HEK293T (cell line): ENCODE measurements at regions not wholly inside any gene's neighbourhood (a gene's known extent, or its start where the extent isn't known, plus 50 kb on each side); places are given as distances from the start of the nearest gene placed in this dataset.
"Not testable (repeated sequence)": the region's sequence is repeated elsewhere in the genome, so short reads cannot be mapped to it uniquely, and the experiment has no call there.

Experiments used
- CTCF ChIA-PET: fragments of 350-600 bp; formaldehyde crosslinking; extraction: SDS; loops from one replicate; lab custom pipeline; 2021; ENCODE audit warnings: antibody characterized with exemption, inconsistent platforms; lab: Yijun Ruan, JAX
- POLR2A ChIA-PET: fragments of 350-600 bp; formaldehyde crosslinking; extraction: SDS; loops from one replicate; lab custom pipeline; 2020; ENCODE audit warnings: antibody characterized with exemption, inconsistent platforms; lab: Yijun Ruan, JAX
- DNase-seq: peaks from one replicate; pipeline ENCODE4 v3.0.0; 2012; ENCODE audit warnings: mixed read lengths; ENCODE audit errors: extremely low spot score
- ARNT ChIP-seq: fragments of 450-650 bp; IDR thresholded peaks from 2 replicates; pipeline ENCODE4 v1.6.1; 2017; ENCODE audit warnings: mild to moderate bottlenecking
- BHLHE40 ChIP-seq: fragments of 450-650 bp; IDR thresholded peaks from 2 replicates; pipeline ENCODE4 v1.6.1; 2016; ENCODE audit warnings: mild to moderate bottlenecking, moderate library complexity, borderline replicate concordance
- CTBP1 ChIP-seq: fragments of 450-650 bp; IDR thresholded peaks from 2 replicates; pipeline ENCODE4 v1.6.1; 2016; ENCODE audit warnings: borderline replicate concordance
- ELF4 ChIP-seq: fragments of 450-650 bp; IDR thresholded peaks from 2 replicates; pipeline ENCODE4 v1.6.1; 2017; ENCODE audit warnings: antibody characterized with exemption
- FOXA1 ChIP-seq: fragments of 450-650 bp; IDR thresholded peaks from 2 replicates; pipeline ENCODE4 v1.6.1; 2016; ENCODE audit warnings: mild to moderate bottlenecking
- FOXK2 ChIP-seq: fragments of 450-650 bp; IDR thresholded peaks from 2 replicates; pipeline ENCODE4 v1.6.1; 2016; ENCODE audit warnings: mild to moderate bottlenecking
- FOXM1 ChIP-seq: fragments of 450-650 bp; IDR thresholded peaks from 2 replicates; pipeline ENCODE4 v1.6.1; 2017; ENCODE audit warnings: mild to moderate bottlenecking, borderline replicate concordance
- HDGF ChIP-seq: fragments of 450-650 bp; IDR thresholded peaks from 2 replicates; pipeline ENCODE4 v1.6.1; 2017; ENCODE audit warnings: antibody characterized with exemption, borderline replicate concordance
- L3MBTL2 ChIP-seq: fragments of 450-650 bp; conservative IDR thresholded peaks from 2 replicates; pipeline ENCODE4 v1.6.1; 2016; ENCODE audit warnings: mild to moderate bottlenecking
- LEF1 ChIP-seq: fragments of 450-650 bp; IDR thresholded peaks from 2 replicates; pipeline ENCODE4 v1.6.1; 2017; ENCODE audit warnings: mild to moderate bottlenecking, borderline replicate concordance
- NFRKB ChIP-seq: fragments of 450-650 bp; IDR thresholded peaks from 2 replicates; pipeline ENCODE4 v1.6.1; 2016; ENCODE audit warnings: mild to moderate bottlenecking, moderate library complexity
- SP1 ChIP-seq: fragments of 450-650 bp; IDR thresholded peaks from 2 replicates; pipeline ENCODE4 v1.6.1; 2017
- SUZ12 ChIP-seq: fragments of 450-650 bp; IDR thresholded peaks from 2 replicates; pipeline ENCODE4 v1.6.1; 2016; ENCODE audit warnings: mild to moderate bottlenecking
- TARDBP ChIP-seq: fragments of 450-650 bp; IDR thresholded peaks from 2 replicates; pipeline ENCODE4 v1.6.1; 2016
- ZNF384 ChIP-seq: fragments of 450-650 bp; IDR thresholded peaks from 2 replicates; pipeline ENCODE4 v1.6.1; 2016
- TF ChIP-seq, protein P1 (sequence below): fragments of 450-650 bp; IDR thresholded peaks from 2 replicates; pipeline ENCODE4 v1.6.1; 2016

DNA sequence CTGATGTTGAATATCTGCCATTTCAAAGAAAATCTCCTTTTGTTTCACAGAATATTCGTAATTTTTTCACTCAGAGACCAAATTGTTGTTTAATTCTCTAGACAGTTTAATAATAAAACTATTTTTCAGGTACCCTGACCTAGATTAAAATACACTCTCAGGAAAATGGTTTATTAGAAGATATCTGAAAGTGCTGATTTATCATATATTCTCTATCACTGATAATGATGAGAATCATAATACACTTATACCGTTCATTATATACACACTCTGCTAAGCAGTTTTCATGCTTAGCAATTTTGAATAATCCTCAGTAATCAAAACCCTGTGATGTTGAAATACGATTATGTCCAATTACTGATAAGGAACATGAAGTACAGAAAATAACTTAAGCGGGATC is 772.9 kb upstream of the CRIM1 start:
- DNase-seq, result no peak
- ChIA-PET CTCF (no interaction called here), POLR2A (no interaction called here)
- TF ChIP-seq LEF1, result no peak
- TF ChIP-seq BHLHE40, result no peak
- no peak for TF ChIP-seq HDGF
- TF ChIP-seq FOXA1, result no peak
- TF ChIP-seq ARNT, result no peak
- no peak for TF ChIP-seq FOXM1
- TF ChIP-seq, protein P1, sequence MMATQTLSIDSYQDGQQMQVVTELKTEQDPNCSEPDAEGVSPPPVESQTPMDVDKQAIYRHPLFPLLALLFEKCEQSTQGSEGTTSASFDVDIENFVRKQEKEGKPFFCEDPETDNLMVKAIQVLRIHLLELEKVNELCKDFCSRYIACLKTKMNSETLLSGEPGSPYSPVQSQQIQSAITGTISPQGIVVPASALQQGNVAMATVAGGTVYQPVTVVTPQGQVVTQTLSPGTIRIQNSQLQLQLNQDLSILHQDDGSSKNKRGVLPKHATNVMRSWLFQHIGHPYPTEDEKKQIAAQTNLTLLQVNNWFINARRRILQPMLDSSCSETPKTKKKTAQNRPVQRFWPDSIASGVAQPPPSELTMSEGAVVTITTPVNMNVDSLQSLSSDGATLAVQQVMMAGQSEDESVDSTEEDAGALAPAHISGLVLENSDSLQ, result no peak
- TF ChIP-seq TARDBP, result no peak
- TF ChIP-seq FOXK2, result no peak
- TF ChIP-seq SUZ12, result no peak
- TF ChIP-seq NFRKB, result no peak
- TF ChIP-seq SP1, result no peak
- no peak for TF ChIP-seq L3MBTL2
- TF ChIP-seq ELF4, result no peak
- TF ChIP-seq ZNF384, result no peak
- TF ChIP-seq CTBP1, result no peak

DNA sequence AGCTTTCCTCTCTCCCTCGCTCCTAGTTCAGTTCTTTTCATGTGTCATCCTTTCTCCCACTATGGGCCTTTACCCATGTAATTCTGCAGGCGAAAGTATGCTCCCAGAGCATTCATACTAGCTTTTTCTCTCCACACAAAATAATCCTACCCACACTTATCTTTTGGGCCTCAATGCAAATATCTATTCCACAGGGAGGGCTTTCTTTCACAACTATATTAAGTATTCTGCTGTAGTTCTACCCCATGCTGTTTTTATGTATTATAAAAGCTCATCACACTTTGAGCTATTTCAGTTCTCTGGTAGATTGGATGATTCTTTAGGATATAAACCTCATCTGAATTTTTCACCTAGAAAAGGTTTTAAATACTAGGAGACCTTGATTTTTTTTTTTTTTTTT is 774.6 kb upstream of the CRIM1 start:
- TF ChIP-seq FOXK2 (no peak), SUZ12 (no peak), ZNF384 (no peak), FOXM1 (no peak), TARDBP (no peak), SP1 (no peak), ELF4 (no peak), ARNT (no peak), NFRKB (no peak), HDGF (no peak), LEF1 (no peak), L3MBTL2 (no peak), FOXA1 (no peak), CTBP1 (no peak)
- TF ChIP-seq, protein P1, result no peak
- no peak for DNase-seq
- CTCF ChIA-PET, result no interaction called here
- POLR2A ChIA-PET, result no interaction called here

GRCh38 chr2:35568574-35568973 is 787.0 kb upstream of the CRIM1 start:
- DNase-seq, CTCF ChIA-PET, POLR2A ChIA-PET: not testable (repeated sequence)

DNA sequence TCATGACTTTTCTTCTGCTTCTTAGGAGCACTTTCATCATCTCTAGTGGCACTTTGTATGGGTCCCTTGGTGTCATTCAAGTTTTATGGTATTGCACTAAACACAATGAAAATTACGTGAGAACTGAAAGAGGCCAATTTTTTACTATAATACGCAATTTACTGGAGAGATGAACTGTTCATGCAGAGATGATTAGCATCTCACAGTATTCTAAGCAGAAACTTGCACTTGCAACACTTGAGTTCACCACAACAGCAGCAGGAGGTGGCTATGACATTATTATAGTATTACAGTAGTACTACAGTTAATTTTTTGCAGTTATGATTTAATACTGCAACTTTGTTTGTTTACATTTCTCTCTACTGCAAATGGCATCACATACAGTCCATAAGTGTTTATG is 793.1 kb upstream of the CRIM1 start:
- no peak for TF ChIP-seq SUZ12
- TF ChIP-seq LEF1, result no peak
- POLR2A ChIA-PET, result no interaction called here
- CTCF ChIA-PET, result no interaction called here
- DNase-seq, result no peak

DNA sequence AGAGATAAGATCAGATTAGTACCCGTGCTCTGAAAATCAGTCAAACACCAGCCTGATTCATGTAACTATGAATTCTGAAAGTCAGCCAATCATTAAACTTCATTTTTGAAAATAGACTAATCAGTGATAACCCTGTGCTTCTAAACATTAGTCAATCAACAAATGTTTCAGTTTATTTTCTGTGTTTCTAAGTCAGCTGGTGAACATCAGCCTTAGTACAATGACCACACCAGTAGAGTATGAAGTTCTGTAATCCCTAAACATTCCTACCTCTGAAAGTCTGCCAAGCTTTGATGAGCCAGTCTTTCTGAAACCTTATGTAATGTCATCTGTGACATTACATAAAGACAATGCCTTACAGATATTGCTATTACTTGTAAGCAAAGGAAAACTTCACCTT is 807.4 kb upstream of the CRIM1 start:
- CTCF ChIA-PET, result no interaction called here
- POLR2A ChIA-PET, result no interaction called here
- DNase-seq, result no peak
- TF ChIP-seq TARDBP (no peak), CTBP1 (no peak), NFRKB (no peak), LEF1 (no peak), FOXK2 (no peak), ZNF384 (no peak)
- TF ChIP-seq, protein P1, result no peak

- ChIA-PET CTCF (no interaction called here), POLR2A (no interaction called here)
- no peak for TF ChIP-seq ELF4
- TF ChIP-seq BHLHE40, result no peak
- no peak for TF ChIP-seq CTBP1
- TF ChIP-seq NFRKB, result no peak
- TF ChIP-seq L3MBTL2, result no peak
- TF ChIP-seq FOXA1, result no peak
- DNase-seq, result no peak
These were observed 810.3 kb upstream of the CRIM1 start for GRCh38 chr2:35545301-35545700.

- ChIA-PET POLR2A (no interaction called here), CTCF (no interaction called here)
- no peak for DNase-seq
- TF ChIP-seq BHLHE40 (no peak), CTBP1 (no peak), FOXM1 (no peak), LEF1 (no peak), ELF4 (no peak), NFRKB (no peak)
These were observed 816.8 kb upstream of the CRIM1 start for GRCh38 chr2:35538796-35539195.

GRCh38 chr2:35530615-35531135 is 824.9 kb upstream of the CRIM1 start:
- ChIA-PET CTCF (no interaction called here), POLR2A (no interaction called here)
- no peak for DNase-seq
- TF ChIP-seq L3MBTL2, result no peak
- TF ChIP-seq SP1, result no peak
- TF ChIP-seq FOXM1, result no peak
- no peak for TF ChIP-seq ELF4
- no peak for TF ChIP-seq SUZ12
- TF ChIP-seq BHLHE40, result no peak
- no peak for TF ChIP-seq LEF1
- no peak for TF ChIP-seq ARNT
- TF ChIP-seq FOXA1, result no peak
- TF ChIP-seq TARDBP, result no peak
- TF ChIP-seq, protein P1, result no peak
- no peak for TF ChIP-seq NFRKB
- TF ChIP-seq FOXK2, result no peak
- TF ChIP-seq ZNF384, result no peak
- TF ChIP-seq CTBP1, result no peak
- no peak for TF ChIP-seq HDGF
